GM06990 (cell line): ENCODE measurements at regions not wholly inside any gene's neighbourhood (a gene's known extent, or its start where the extent isn't known, plus 50 kb on each side); places are given as distances from the start of the nearest gene placed in this dataset.

ENCODE experiments used
- DNase-seq: peaks from one replicate; pipeline ENCODE4 v3.0.0-alpha.2; 2011; ENCODE audit not compliant: insufficient read length; ENCODE audit errors: extremely low read depth
- H3K27me3 ChIP-seq: replicated peaks from 2 replicates; pipeline ENCODE4 v1.6.0; 2011; ENCODE audit warnings: low read length; ENCODE audit not compliant: control insufficient read depth, insufficient read depth
- H3K36me3 ChIP-seq: 2 replicates; pipeline ENCODE4 v1.5.1; 2011; ENCODE audit warnings: low read length; ENCODE audit not compliant: control insufficient read depth, insufficient read depth
- H3K4me3 ChIP-seq: replicated peaks from 2 replicates; pipeline ENCODE4 v1.5.1; 2011; ENCODE audit warnings: low read depth, mild to moderate bottlenecking, control low read depth, low read length
- CTCF ChIP-seq: IDR thresholded peaks from 2 replicates; pipeline ENCODE4 v1.5.1; 2011; ENCODE audit warnings: low read length, control low read depth, mild to moderate bottlenecking, inconsistent platforms; ENCODE audit not compliant: insufficient read depth, poor library complexity, severe bottlenecking

GRCh38 chr1:190699165-190699564, 221.5 kb upstream of the BRINP3 start:
- Histone ChIP-seq H3K27me3 (no peaks in the 10 kb centered on the region), H3K4me3 (no peak overlapping the region), H3K36me3 (no peaks in the 10 kb centered on the region)
- DNase-seq = no peak
- no peak for TF ChIP-seq CTCF

GRCh38 chr1:190708418-190709057, 230.9 kb upstream of the BRINP3 start:
- Histone ChIP-seq H3K36me3 (no peaks in the 10 kb centered on the region), H3K27me3 (no peaks in the 10 kb centered on the region), H3K4me3 (no peak overlapping the region)
- DNase-seq = no peak
- no peak for TF ChIP-seq CTCF

- Histone ChIP-seq H3K4me3 (no peak overlapping the region), H3K36me3 (no peaks in the 10 kb centered on the region), H3K27me3 (no peaks in the 10 kb centered on the region)
- no peak for TF ChIP-seq CTCF
- no peak for DNase-seq
Observed at GRCh38 chr1:190711069-190711468, 233.4 kb upstream of the BRINP3 start.

GRCh38 chr1:190717055-190717454, 239.4 kb upstream of the BRINP3 start:
- DNase-seq = no peak
- H3K27me3 ChIP-seq = no peaks in the 10 kb centered on the region
- H3K36me3 ChIP-seq = no peaks in the 10 kb centered on the region
- TF ChIP-seq CTCF = no peak
- no peak overlapping the region for H3K4me3 ChIP-seq

GRCh38 chr1:190736971-190737590, 259.4 kb upstream of the BRINP3 start:
- no peak for TF ChIP-seq CTCF
- no peak overlapping the region for H3K4me3 ChIP-seq
- DNase-seq = no peak
- no peaks in the 10 kb centered on the region for H3K36me3 ChIP-seq
- no peaks in the 10 kb centered on the region for H3K27me3 ChIP-seq
